AG09309 (cell line): ENCODE measurements at regions not wholly inside any gene's neighbourhood (a gene's known extent, or its start where the extent isn't known, plus 50 kb on each side); places are given as distances from the start of the nearest gene placed in this dataset.

Source experiments
- DNase-seq: peaks from one replicate; pipeline ENCODE4 v3.0.0-alpha.2; 2010; ENCODE audit warnings: low read depth
- H3K4me3 ChIP-seq: 2 replicates; pipeline ENCODE4 v1.5.1; 2011; ENCODE audit warnings: mild to moderate bottlenecking, low read depth, low read length, moderate library complexity; ENCODE audit not compliant: control insufficient read depth
- CTCF ChIP-seq: IDR thresholded peaks from 2 replicates; pipeline ENCODE4 v1.5.1; 2011; ENCODE audit warnings: mild to moderate bottlenecking, low read depth, low read length, inconsistent platforms; ENCODE audit not compliant: insufficient read depth, control insufficient read depth; ENCODE audit errors: missing control alignments

GRCh38 chr6:126118936-126119335 lies 132.6 kb downstream of the TRMT11 start:
- no peak for TF ChIP-seq CTCF
- DNase-seq, result no peak
- no peak overlapping the region for H3K4me3 ChIP-seq

DNA sequence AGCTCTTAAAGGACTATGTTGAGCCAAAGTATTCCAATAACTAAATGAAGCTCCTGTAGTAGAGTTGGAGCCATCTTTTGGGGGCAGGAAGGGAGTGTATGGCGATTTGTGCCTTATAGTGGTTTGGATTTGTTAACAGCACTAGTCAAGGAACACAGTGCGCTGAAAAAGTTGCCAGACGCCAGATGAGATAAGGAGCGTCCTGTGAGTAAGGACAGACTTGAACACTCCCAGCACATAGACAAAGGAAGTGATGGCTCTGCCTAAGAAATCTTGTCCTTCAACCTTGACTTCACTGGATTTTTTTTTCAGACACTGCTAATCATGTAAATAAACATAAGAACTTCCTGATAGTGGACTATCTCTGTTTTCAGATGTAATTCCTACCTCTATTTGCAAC lies 136.9 kb downstream of the TRMT11 start:
- no peak overlapping the region for H3K4me3 ChIP-seq
- no peak for DNase-seq
- no peak for TF ChIP-seq CTCF

GRCh38 chr6:126127659-126128058 lies 141.3 kb downstream of the TRMT11 start:
- no peak for DNase-seq
- H3K4me3 ChIP-seq, result no peak overlapping the region
- TF ChIP-seq CTCF, result peak; percentile 5

- no peak for DNase-seq
- H3K4me3 ChIP-seq, result no peak overlapping the region
Measured at GRCh38 chr6:126131246-126131645, 144.9 kb downstream of the TRMT11 start.

GRCh38 chr6:126133984-126134383 lies 147.6 kb downstream of the TRMT11 start:
- TF ChIP-seq CTCF, result no peak
- no peak for DNase-seq
- no peak overlapping the region for H3K4me3 ChIP-seq

More at GRCh38 chr6:126131246-126131645, 144.9 kb downstream of the TRMT11 start:
- no peak for TF ChIP-seq CTCF

- TF ChIP-seq CTCF, result no peak
- H3K4me3 ChIP-seq, result no peak overlapping the region
- DNase-seq, result no peak
Measured at GRCh38 chr6:126134491-126134890, 148.2 kb downstream of the TRMT11 start.

DNA sequence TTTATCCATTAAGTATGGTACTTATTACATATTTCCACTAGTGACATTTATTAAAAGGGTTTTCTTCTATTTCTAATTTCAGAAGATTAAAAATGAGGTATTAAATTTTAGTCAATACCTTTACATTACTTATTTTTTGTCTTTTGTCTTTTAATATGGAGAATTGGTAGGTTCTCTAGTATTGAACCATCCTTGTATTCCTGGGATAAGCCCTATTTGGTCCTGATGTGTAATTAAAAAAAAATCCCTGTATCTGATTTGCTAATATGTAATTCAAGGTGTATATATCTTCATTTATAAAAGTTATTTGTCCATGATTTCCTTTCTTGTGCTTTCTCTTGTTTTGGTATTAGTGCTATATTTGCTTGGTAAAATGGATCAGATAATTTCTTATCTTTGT lies 153.7 kb downstream of the TRMT11 start:
- H3K4me3 ChIP-seq, result no peak overlapping the region
- TF ChIP-seq CTCF, result no peak
- no peak for DNase-seq
